Inflammatory macrophage (primary cell): ENCODE measurements at regions not wholly inside any gene's neighbourhood (a gene's known extent, or its start where the extent isn't known, plus 50 kb on each side); places are given as distances from the start of the nearest gene placed in this dataset.
"Not testable (repeated sequence)": the region's sequence is repeated elsewhere in the genome, so short reads cannot be mapped to it uniquely, and the experiment has no call there.

ENCODE experiments used
- DNase-seq, 2 donors: peaks; one replicate each; pipeline ENCODE4 v3.0.0-alpha.2; 2020 to 2022

DNA sequence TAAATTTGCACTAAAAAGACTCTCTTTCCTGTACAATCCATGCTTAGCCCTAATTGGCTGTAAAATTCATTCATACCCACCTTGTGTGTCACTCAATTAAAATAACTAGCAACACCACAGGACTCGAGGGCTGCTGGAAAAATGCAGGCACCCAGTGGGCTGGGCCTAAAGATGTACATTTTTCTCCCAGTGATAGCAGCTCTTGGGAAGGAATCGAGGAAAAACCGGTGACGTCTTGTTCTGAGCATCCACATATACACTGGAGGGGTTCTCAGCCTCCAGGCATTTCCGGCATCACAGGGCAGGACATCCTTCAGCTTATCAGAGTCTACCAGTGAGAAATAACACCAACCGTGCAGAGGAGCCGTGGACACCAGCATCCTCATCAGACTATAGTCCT lies 85.8 kb upstream of the PITRM1 start:
- DNase-seq, result no peak

DNA sequence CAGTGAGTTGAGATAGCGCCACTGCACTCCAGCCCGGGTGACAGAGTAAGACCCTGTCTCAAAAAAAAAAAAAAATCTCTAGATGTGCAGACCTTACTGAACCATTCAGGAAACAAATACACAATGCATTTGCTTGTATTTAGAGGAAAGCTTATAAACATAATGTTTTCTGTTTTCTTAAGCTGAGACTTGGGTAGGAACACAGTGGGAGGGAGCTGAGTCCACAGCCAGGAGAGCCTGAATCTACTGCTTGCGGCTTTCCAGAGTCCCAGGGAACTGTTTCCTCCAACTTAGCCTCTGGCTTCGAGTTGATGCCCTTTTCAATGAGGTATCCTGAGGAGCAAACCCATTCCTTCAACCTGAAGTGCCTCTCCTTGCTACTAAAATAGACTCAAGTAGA lies 83.0 kb upstream of the PITRM1 start:
- DNase-seq, result no peak

DNA sequence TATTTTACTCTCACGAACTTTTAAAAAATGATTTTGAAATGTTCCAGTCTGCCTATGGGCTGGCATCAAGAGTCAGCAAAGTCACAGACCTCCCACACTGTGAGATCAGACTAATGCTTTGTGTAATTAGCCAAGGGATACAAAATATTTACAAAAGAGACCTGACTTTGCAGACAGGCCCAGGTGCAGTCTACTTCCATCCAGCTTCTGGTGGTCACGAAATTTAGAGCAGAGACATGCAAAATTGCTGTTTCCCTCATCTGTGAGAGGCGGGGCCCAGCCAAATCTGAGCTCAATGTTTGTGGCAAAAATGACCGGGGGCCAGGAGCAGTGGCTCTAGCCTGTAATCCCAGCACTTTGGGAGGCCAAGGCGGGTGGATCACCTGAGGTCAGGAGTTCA lies 82.5 kb upstream of the PITRM1 start:
- DNase-seq, result no peak

DNA sequence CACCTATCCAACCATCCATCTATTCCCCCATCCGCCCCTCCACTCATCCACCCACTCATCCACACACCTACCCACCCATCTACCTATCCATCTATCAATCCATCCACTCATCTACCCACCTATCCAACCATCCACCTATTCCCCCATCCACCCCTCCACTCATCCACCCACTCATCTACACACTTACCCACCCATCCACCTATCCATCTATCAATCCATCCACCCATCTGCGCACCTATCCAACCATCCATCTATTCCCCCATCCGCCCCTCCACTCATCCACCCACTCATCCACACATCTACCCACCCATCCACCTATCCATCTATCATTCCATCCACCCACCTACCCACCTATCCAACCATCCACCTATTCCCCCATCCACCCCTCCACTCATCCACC lies 81.4 kb upstream of the PITRM1 start:
- not testable (repeated sequence) for DNase-seq

DNA sequence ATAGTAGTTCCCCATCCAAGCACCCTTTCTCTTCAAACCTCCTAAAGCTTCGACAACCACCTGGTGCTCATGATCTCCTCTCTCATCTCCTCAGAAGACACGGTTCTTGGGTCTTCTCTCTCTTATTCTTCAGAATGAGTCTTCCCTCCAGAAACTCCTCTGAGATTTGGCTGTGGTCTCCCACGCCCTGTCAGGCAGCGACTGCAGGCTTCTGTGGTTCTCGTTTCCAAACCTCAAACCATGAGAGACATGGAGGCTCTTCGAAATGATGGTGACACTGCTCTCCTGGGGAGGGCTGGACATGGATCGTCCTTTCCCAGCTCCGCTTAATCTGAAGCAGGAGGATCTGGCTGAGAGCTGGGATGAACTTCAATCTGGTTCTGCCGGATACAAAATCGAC lies 78.6 kb upstream of the PITRM1 start:
- no peak for DNase-seq

DNA sequence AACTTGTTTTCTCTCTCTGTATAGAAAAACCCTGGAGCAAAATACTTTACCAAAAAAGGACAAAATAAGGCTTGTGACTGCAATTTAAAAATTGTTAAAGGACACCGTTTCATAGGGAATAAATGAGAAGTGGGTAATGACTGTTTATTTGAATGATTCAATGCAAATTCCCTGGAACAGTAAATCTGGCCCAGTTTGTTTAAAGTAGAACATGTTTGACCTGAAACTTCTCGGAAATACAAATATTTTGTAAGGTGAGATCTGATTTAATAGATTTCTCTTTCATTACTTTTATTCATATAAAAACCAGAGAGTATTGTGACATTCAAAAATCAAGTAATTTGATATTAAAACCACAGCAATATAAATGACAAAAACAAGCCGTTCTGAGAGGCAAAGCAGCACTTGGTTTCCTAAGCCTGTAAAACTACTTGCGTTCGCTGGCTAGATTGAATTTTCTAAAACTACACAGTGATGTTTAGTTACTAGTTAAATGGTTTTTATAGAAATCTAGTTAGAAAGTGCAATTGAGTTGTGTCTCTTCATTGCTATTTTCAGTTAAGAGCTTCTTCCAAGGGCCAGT lies 76.8 kb upstream of the PITRM1 start:
- DNase-seq, result no peak

DNA sequence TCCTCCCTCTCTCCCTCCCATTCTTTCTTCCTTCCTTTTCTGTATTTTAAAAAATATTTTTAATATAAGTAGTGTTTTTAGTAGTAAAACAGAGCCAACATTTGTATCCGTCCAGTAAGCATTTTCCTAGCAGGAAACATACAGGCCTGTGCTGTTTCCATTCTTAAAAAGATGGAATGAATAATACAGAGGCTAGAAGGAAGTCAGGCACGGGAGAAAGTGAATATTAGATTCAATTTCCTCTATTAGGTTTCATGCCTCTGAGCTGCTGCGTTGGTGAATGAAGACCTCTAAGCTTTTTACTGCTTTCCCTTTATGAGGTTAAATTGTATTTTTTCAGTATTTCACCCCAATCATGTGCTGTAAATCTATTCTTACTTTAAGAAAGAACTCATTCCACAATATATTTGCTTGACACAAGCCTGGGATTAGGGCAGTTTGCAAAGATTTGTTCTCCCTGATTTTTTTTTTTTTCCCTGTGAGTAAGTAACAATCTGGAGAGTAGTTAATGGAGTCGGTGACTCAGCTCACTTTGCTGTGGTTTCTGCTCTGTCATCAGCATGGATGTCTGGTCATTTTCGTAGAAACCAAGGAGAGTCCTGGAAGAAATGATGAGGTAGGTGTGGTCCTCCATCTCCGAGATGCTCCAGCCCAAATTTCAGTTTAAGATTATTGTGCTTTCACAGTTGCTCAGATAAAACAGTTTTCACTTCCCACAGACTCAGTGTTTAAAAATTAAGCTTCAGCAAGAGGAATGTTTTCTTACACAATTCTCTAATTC lies 76.1 kb upstream of the PITRM1 start:
- DNase-seq, result peak in 1 of 2 donors; percentile 33

DNA sequence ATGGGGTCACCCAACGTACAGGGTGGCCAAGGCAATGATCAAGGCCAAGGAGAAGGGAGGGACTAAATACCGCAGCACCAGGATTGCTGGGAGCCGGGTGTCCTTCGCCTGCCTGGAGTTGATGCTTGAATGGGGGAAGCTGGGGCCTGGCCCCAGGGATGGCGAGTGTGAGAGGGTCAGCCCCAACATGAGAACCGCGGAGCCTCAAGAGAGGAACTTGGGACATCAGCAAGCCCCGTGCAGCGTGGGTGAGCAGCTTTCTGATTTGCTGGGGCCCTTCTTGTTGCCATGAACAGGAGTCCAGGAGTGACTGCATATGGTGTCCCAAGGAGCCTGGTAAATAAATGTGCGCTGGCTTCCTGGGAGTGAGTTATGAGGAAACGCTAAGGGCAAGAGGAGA lies 72.8 kb upstream of the PITRM1 start:
- DNase-seq, result no peak

DNA sequence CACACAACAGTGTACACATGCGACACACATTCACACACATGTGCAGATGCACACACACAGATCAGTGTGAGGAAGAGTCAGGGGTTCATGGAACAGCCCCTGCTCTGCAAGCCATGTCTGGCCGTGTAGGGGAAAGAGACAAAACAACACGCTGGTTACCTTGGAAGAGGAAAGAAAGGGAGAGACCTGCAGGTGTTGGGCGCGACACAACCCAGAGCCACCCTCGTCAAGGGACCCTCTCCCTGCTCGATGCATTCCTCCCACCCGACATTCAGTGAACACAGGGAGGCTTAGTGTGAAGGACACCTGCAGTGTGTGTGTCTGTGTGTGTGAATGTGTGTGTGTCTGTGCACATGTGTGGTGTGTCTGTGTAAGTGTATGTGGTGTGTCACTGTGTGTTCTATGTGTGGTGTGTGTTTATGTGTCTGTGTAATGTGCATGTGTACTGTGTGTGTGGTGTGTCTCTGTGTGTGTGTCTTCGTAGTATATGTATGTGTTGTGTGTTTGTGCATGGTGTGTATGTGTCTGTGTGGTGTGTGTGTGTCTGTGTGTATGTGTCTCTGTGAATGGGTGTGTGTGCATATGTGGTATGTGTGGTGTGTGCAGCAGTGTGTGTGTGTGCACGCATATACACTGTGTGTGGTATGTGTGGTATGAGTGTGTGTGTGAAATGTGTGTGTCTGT lies 69.5 kb upstream of the PITRM1 start:
- DNase-seq, result no peak

DNA sequence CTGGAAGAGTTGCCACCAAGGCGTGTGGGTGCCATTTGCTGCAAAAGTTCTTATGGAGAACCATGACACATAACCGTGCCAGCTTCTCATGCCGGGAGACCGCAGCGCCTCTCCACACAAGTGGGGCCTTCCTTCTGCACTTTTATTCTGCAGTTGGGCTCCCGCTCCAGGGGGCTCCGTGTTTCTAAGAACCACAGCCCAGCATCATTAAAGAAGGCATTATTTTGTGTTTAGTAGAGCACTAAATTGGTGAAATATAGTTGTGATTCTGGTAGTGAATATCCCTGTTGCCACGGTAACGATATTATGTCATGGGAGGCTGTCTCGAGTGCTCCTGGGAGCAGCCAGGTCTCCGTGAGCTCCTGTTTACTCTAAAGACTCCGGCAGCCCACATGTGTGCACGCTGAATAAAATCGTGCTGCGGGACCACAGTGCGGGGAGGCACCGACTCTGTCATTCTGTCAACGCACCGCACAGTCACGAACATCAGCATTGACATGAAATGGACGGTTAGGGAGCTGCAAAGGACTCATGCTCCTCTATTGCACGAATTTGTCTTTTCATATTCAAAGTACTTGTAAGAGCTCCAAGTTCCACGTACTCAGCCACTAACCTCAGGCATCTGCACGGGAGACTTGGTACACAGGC lies 68.8 kb upstream of the PITRM1 start:
- no peak for DNase-seq

DNA sequence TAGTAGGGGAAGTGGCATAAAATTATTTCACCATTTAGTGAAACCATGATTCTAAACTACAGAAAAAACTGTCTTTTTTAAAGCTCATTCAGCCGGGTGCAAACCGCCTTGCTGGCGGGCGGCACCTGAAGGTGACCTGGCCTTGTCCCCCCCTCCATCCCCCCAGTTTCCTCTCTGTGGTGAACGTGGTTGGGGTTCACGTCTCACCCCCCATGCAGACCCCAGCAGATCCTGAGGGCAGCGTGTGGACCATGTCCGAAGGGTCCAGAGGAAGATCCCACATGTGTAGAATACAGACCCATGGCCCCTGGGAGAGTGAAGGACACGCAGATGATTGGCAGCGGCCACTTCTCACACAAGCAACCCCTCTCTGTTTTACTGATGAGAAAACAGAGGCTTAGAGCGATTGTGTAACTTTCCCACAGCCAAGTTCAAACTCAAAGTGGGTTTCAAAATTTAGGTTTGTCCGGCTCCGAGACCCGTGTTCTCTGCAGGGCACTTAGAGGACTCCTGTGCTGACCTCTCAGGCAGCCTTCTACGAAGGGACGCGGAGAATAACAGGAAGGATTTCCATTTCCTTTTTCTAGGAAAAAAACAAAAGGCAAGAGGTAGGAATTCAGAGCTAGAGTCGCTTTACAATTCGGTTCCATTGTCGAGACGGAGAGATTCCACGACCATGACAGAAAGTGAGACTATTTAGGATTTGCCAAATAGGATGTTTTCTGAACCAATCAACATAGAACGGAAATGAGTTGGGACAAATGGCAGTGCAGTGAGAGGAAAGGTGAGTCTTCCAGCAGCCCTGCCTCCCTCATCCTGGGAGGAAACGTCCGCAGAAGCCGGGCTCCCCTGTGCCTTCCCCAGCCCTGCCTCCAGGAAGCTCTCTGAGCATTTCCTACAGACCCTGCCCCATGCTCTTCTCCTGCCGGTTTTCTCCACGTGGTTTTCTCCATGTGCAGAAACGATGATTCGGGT lies 67.6 kb upstream of the PITRM1 start:
- DNase-seq, result no peak

DNA sequence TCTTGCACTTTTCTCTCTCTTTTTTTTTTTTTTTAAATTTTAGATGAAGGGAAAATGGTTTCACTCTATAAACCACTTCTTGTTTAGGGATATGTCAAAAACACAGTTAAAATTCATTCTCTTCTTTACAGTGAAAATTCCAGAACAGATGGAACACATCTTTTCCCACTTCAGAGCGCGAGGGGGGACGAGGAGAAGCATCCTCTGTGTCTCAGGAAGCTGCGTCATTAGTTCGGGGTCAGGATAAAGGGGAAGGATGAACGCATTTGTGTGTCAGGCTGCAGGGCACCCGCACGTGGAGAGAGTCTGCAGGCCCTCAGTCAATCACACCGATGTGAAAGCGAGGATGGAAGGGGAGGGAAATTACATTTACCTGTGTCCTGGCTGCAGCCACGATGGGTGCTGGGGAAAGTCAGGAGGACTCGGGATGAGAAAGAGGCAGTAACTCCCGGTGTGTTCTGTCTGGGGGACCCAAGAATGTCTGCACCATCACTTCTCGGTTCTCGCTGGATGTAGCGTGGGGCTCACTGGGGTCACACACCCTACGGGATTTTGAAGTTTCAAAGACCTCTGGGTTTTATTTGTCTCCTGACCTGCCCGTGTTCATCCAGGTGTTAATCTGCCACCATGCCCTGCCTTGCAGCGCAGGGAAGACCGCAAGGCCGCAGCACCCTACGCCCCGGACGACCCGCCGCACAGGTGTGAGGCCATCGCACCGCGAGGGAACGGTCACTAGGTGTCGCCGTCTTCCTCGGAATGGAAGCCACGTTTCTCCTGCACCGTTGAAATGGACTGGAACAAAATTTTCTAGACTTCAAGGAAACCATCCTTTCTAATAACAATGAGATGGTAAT lies 66.7 kb upstream of the PITRM1 start:
- peak; percentile 24 to 41 for DNase-seq

DNA sequence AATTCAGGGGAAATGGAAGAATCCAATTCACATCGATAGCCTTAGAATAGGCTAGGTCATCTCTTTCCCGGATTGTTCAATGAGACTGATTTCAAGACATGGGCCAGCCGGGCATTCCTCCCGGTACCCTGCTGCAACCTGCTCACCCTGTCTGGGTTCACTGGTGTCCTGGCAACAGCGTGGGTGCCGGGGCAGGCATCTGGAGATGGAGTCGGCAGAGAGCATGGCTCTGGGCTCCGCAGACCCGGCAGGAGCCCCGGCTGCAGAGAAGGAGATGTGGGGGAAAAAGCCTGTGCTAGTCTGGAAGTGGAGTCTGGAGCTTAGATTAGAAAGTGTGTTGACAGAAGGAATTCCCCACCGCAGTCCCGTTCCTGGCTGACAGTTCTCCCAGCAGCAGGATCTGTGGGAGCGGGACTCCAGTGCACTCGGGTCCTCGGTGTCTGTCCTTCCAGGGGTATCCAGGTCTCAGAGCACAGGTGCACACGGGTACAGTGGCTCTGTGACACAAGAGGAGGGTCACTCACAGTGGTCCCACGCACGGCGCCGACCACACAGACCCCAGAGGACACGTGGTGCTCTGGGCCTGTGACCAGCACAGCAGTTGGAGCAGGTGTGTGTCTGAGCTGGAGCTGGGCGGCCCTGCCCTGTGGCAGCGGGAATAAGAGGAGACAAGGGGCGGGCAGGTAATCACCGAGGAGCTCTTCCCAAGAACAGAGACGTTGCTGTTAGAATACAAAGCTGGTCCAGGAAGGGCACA lies 65.7 kb upstream of the PITRM1 start:
- DNase-seq, result no peak

DNA sequence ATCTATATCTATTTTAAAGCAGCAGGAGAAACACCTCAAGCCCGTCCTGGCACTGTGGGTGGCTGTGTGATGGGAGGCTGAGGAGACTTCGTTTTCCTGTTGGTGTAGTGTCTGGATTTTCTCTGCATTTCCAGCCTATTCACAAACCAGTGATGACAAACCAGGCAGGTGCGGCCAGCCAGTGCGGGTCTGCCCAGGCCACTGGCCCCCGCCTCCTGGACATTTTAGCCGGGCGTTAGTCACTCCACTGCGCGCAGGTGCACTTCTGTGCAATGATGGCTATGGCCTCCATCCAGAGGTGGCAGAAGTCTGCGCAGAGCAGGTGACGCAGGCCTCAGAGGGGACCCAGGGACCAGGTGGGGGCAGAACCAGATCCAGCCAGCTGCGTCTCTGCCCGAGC lies 64.9 kb upstream of the PITRM1 start:
- no peak for DNase-seq

DNA sequence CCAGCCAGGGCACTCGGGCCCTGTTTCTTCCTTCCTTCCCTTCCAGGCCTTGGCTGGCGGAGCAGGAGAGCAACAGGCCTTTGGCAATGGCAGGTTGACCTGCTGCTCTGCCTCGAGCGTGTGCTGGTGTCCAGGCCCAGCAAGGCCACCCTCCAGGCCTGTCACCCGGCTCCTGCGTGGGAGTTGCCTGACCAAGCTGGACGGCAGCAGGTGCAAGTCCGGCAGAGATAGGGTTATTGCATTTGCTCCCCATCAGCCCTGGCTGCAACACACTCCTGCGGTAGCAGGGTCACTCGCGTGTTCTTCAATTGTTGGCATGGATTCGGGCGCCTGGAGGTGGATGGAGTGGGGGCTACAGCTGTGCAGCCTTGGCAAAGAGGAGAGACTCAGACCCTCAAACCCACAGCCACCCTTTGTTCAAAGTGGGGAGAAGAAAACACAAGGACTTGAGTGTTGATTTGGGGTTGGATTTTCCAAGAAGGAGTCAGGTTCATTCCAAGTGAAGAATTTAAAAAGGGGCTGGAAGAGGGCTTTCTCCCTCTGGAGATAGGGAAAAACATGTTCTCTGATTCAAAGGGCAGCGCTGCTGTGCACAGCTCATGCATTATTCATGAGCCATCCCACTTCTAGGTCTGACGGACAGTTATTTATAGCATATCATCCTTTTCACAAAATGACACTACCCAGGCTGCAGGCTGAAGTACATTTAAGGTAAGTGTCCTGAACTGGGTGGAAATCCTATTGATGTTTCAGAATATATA lies 64.2 kb upstream of the PITRM1 start:
- no peak for DNase-seq

DNA sequence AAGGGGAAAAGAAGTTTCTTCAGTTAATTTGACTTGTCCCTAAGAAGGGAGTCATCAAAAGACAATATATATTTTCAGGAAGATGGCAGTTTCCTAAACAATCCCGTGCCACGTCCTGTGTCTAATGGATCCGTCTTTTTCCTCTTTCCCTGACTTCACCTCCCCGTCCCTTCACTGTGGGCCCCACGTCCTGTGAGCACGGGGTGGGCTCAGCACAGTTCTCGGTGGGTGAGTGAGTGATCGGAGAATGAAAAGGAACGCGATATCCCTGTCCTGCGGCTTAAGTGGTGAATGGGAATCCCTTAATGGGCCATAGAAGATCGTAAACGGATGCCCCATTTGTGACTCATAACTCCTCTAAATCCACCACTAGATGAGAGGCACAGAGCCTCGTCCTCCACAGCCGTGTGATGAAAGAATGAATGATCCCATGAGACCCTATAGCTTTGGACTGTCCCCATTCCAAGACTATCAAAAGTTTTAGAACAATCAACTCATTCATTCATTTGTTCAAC lies 63.5 kb upstream of the PITRM1 start:
- DNase-seq, result no peak

DNA sequence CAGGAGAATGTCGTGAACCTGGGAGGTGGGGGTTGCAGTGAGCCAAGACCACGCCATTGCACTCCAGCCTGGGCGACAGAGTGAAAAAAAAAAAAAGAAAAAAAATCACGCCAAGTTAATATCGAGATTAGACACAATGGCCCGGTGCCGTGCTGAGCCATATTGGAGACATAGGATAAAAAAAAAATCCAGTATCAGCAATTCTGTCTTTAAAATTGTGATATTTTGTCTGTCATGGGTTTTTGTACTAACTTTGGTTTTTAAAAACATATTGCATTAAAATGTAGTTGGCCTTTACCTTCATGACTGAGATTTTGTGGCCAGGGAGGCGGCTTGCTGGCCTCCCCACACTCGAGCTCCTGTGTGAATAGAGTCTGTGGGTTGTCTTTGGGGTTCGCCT lies 62.8 kb upstream of the PITRM1 start:
- no peak for DNase-seq

DNA sequence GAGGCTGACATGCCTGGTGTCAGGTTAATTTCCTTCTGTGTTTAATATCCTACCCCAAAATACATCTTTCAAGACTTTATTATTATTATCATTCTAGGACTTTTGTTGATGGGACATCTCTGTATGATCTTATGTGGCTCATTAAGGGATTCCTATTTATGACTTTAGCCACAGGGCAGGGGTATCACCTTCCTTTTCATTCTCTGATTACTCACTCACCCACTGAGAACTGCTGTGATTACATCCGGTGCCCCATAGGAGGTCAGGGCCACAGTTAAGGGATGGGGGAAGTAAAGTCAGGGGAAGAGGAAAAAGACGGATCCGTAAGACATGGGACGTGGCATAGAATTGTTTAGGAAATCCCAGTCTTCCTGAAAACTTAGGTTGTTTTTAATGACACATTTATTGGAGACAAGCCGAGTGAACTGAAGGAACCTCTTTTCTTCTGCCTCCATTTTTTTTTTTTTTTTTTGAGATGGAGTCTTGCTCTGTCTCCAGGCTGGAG lies 61.0 kb upstream of the PITRM1 start:
- no peak for DNase-seq
